ENCODE measurements at regions not wholly inside any gene's neighbourhood (a gene's known extent, or its start where the extent isn't known, plus 50 kb on each side); places are given as distances from the start of the nearest gene placed in this dataset.
A peak's percentile ranks its signal among the peaks of the same experiment; 100 is the strongest.

GRCh38 chr4:183838987-183839712 is 66.0 kb upstream of the STOX2 start:
- no peak overlapping the region for H3K9ac ChIP-seq (ENCODE audit: low read length in 3 of 3)
- TF ChIP-seq CTCF (IDR thresholded peaks at IDR 0.05; ENCODE audit: borderline replicate concordance, extremely low read depth, insufficient read depth) = no peak
- H3K36me3 ChIP-seq (ENCODE audit: control insufficient read depth in 2 of 3, insufficient read depth in 3 of 3, low read length in 3 of 3) = no peaks in the 10 kb centered on the region
- no peaks in the 10 kb centered on the region for H3K27me3 ChIP-seq (ENCODE audit: control insufficient read depth, insufficient read depth, low read length)
- no peak overlapping the region for H3K27ac ChIP-seq (ENCODE audit: low read depth in 2 of 2, low read length in 2 of 2)
- DNase-seq (peak in 2 of 5 donors; percentile 71 to 81), FAIRE-seq (no peak)
- H3K4me1 ChIP-seq (ENCODE audit: control insufficient read depth in 2 of 3, insufficient read depth in 2 of 3, low read depth in 1 of 3, low read length in 3 of 3) = no peaks in the 10 kb centered on the region
- H3K9me3 ChIP-seq (ENCODE audit: control insufficient read depth in 2 of 3, insufficient read depth in 1 of 3, low read length in 3 of 3) = no peaks in the 10 kb centered on the region
- H3K4me3 ChIP-seq (ENCODE audit: low read length in 3 of 3) = no peak overlapping the region
- intact Hi-C loops (cut with DNase I) = no loop called here

GRCh38 chr4:183840311-183840710 is 64.8 kb upstream of the STOX2 start:
- Histone ChIP-seq H3K4me1 (ENCODE audit: control insufficient read depth in 2 of 3, insufficient read depth in 2 of 3, low read depth in 1 of 3, low read length in 3 of 3) (no peaks in the 10 kb centered on the region), H3K27ac (ENCODE audit: low read depth in 2 of 2, low read length in 2 of 2) (no peak overlapping the region), H3K27me3 (ENCODE audit: control insufficient read depth, insufficient read depth, low read length) (no peaks in the 10 kb centered on the region), H3K4me3 (ENCODE audit: low read length in 3 of 3) (no peak overlapping the region), H3K36me3 (ENCODE audit: control insufficient read depth in 2 of 3, insufficient read depth in 3 of 3, low read length in 3 of 3) (no peaks in the 10 kb centered on the region), H3K9ac (ENCODE audit: low read length in 3 of 3) (no peak overlapping the region), H3K9me3 (ENCODE audit: control insufficient read depth in 2 of 3, insufficient read depth in 1 of 3, low read length in 3 of 3) (no peaks in the 10 kb centered on the region)
- FAIRE-seq (peak; percentile 90), DNase-seq (peak in 4 of 5 donors; percentile 86 to 93 (median 89))
- peak; percentile 89 for TF ChIP-seq CTCF (IDR thresholded peaks at IDR 0.05; ENCODE audit: borderline replicate concordance, extremely low read depth, insufficient read depth)
- intact Hi-C loops (cut with DNase I) = loop anchor here (5.0 kb wide), 1 partner anchor 327 kb away; no protein-coding TSS in a partner anchor

GRCh38 chr4:183841001-183841400 is 64.1 kb upstream of the STOX2 start:
- DNase-seq = no peak
- Histone ChIP-seq H3K27ac (ENCODE audit: low read depth in 2 of 2, low read length in 2 of 2) (no peak overlapping the region), H3K4me3 (ENCODE audit: low read length in 3 of 3) (no peak overlapping the region), H3K9me3 (ENCODE audit: control insufficient read depth in 2 of 3, insufficient read depth in 1 of 3, low read length in 3 of 3) (no peaks in the 10 kb centered on the region), H3K4me1 (ENCODE audit: control insufficient read depth in 2 of 3, insufficient read depth in 2 of 3, low read depth in 1 of 3, low read length in 3 of 3) (no peaks in the 10 kb centered on the region), H3K9ac (ENCODE audit: low read length in 3 of 3) (no peak overlapping the region), H3K27me3 (ENCODE audit: control insufficient read depth, insufficient read depth, low read length) (no peaks in the 10 kb centered on the region), H3K36me3 (ENCODE audit: control insufficient read depth in 2 of 3, insufficient read depth in 3 of 3, low read length in 3 of 3) (no peaks in the 10 kb centered on the region)
- FAIRE-seq = no peak
- TF ChIP-seq CTCF (IDR thresholded peaks at IDR 0.05; ENCODE audit: borderline replicate concordance, extremely low read depth, insufficient read depth) = no peak
- intact Hi-C loops (cut with DNase I) = loop anchor here (5.0 kb wide), 1 partner anchor 326 kb away; no protein-coding TSS in a partner anchor

All from kidney (tissue), 13 donors.